ENCODE measurements at regions not wholly inside any gene's neighbourhood (a gene's known extent, or its start where the extent isn't known, plus 50 kb on each side); places are given as distances from the start of the nearest gene placed in this dataset.
"Not testable (repeated sequence)": the region's sequence is repeated elsewhere in the genome, so short reads cannot be mapped to it uniquely, and the experiment has no call there.

DNA sequence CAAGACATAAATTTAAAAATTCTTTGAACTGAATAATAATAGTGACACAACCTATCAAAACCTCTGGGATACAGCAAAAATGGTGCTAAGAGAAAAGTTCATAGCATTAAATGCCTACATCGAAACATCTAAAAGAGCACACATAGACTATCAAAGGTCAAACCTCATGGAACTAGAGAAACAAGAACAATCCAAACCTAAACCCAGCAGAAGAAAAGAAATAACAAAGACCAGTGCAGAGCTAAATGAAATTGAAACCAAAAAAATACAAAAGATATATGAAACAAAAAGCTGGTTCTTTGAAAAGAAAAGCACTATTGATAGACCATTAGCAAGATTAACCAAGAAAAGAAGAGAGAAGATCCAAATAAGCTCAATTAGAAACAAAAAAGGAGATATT, 293.8 kb upstream of the CXADR start:
- TF ChIP-seq SPI1, POLR2A, POLR2AphosphoS5, TAF1, POU2F2 (IDR thresholded peaks at IDR 0.05; ENCODE audit: low read depth, low read length): not testable (repeated sequence)
